Adrenal gland (tissue), 5 donors: ENCODE measurements at regions not wholly inside any gene's neighbourhood (a gene's known extent, or its start where the extent isn't known, plus 50 kb on each side); places are given as distances from the start of the nearest gene placed in this dataset.

Experiments
- CTCF ChIP-seq, 6 experiments: fragments of 450-650 bp in 4 of 6; fragments of 200-600 bp in 2 of 6; sonication (generic) in 1 of 6; IDR thresholded peaks; 1 replicate in 5 of 6; 2 replicates in 1 of 6; pipeline versions ENCODE4 v1.5.1 to v1.8.0; 2016 to 2021; ENCODE audit warnings: antibody characterized with exemption in 6 of 6, mild to moderate bottlenecking in 2 of 6, moderate library complexity in 1 of 6
- POLR2A ChIP-seq, 2 donors: fragments of 450-650 bp; IDR thresholded peaks; one replicate each; pipeline ENCODE4 v1.6.1; 2017; ENCODE audit warnings: antibody characterized with exemption in 2 of 2, mild to moderate bottlenecking in 2 of 2, moderate library complexity in 1 of 2
- donor health status: DM: no; HTN: no; CAD: no.

- TF ChIP-seq POLR2A (IDR thresholded peaks at IDR 0.05) (no peak), CTCF (IDR thresholded peaks at IDR 0.05) (no peak)
These were observed 90.0 kb downstream of the CXCL12 start for GRCh38 chr10:44294726-44295412.
